Neural cell (in vitro differentiated cells): ENCODE measurements at regions not wholly inside any gene's neighbourhood (a gene's known extent, or its start where the extent isn't known, plus 50 kb on each side); places are given as distances from the start of the nearest gene placed in this dataset.

ENCODE experiments used
- H2AFZ ChIP-seq: fragments of 200-600, 300-800 bp; sonication (generic), shearing (Covaris generic); 2 replicates; pipeline ENCODE4 v1.6.0; 2014; ENCODE audit warnings: low read depth, mild to moderate bottlenecking, antibody characterized with exemption, low read length, moderate library complexity
- H3F3A ChIP-seq: fragments of 200-600 bp; shearing (Covaris generic); 2 replicates; pipeline ENCODE4 v1.6.1; 2016; ENCODE audit warnings: mild to moderate bottlenecking, moderate library complexity, mixed read lengths, antibody characterized with exemption, low read length; ENCODE audit not compliant: insufficient read depth, poor library complexity, severe bottlenecking
- H3K27ac ChIP-seq: fragments of 200-600, 300-800 bp; sonication (generic), shearing (Covaris generic); 2 replicates; pipeline ENCODE4 v1.5.1; 2014; ENCODE audit warnings: mild to moderate bottlenecking, low read length, moderate library complexity
- H3K27me3 ChIP-seq: fragments of 300-800, 200-600 bp; sonication (generic), shearing (Covaris generic); 2 replicates; pipeline ENCODE4 v1.6.0; 2014; ENCODE audit warnings: mild to moderate bottlenecking, low read depth, low read length, moderate library complexity; ENCODE audit not compliant: insufficient read depth
- H3K36me3 ChIP-seq: fragments of 300-800, 200-600 bp; sonication (generic), shearing (Covaris generic); 2 replicates; pipeline ENCODE4 v1.5.1; 2014; ENCODE audit warnings: mild to moderate bottlenecking, antibody characterized with exemption, low read length, moderate library complexity; ENCODE audit not compliant: insufficient read depth
- H3K4me2 ChIP-seq: fragments of 300-800, 200-600 bp; sonication (generic), shearing (Covaris generic); 2 replicates; pipeline ENCODE4 v1.6.0; 2014; ENCODE audit warnings: mild to moderate bottlenecking, low read length
- H3K4me3 ChIP-seq: fragments of 300-800, 200-600 bp; sonication (generic), shearing (Covaris generic); 2 replicates; pipeline ENCODE4 v1.5.1; 2014; ENCODE audit warnings: mild to moderate bottlenecking, low read length, moderate library complexity
- H3K79me2 ChIP-seq: fragments of 200-600 bp; shearing (Covaris generic); replicated peaks from 2 replicates; pipeline ENCODE4 v1.6.0; 2014; ENCODE audit warnings: mild to moderate bottlenecking, low read length, moderate library complexity; ENCODE audit not compliant: insufficient read depth
- H3K9ac ChIP-seq: fragments of 300-800, 200-600 bp; sonication (generic), shearing (Covaris generic); 2 replicates; pipeline ENCODE4 v1.6.1; 2016; ENCODE audit warnings: mild to moderate bottlenecking, low read length, mixed read lengths
- H3K9me2 ChIP-seq: fragments of 200-600 bp; shearing (Covaris generic); 2 replicates; pipeline ENCODE4 v1.6.1; 2016; ENCODE audit warnings: mild to moderate bottlenecking, low read length, mixed read lengths; ENCODE audit not compliant: insufficient read depth
- H3K9me3 ChIP-seq: fragments of 200-600, 300-800 bp; sonication (generic), shearing (Covaris generic); 2 replicates; pipeline ENCODE4 v1.6.1; 2016; ENCODE audit warnings: mild to moderate bottlenecking, mixed run types, low read length, moderate library complexity, mixed read lengths
- H4K20me1 ChIP-seq: fragments of 200-600 bp; shearing (Covaris generic); 2 replicates; pipeline ENCODE4 v1.6.1; 2016; ENCODE audit warnings: mild to moderate bottlenecking, mixed run types; ENCODE audit not compliant: insufficient read depth
- CTCF ChIP-seq: fragments of 450-650 bp; IDR thresholded peaks from 2 replicates; pipeline ENCODE4 v1.5.1; 2014; ENCODE audit warnings: antibody characterized with exemption, mild to moderate bottlenecking, moderate library complexity; ENCODE audit not compliant: poor library complexity, severe bottlenecking
- EP300 ChIP-seq: fragments of 450-650 bp; conservative IDR thresholded peaks from 2 replicates; pipeline ENCODE4 v1.6.1; 2014; ENCODE audit warnings: antibody characterized with exemption, mild to moderate bottlenecking, moderate library complexity; ENCODE audit not compliant: poor library complexity, severe bottlenecking
- EZH2 ChIP-seq: fragments of 200-600, 300-800 bp; shearing (Covaris generic), sonication (generic); IDR thresholded peaks from 2 replicates; pipeline ENCODE4 v1.6.1; 2014; ENCODE audit warnings: antibody characterized with exemption, low read length, borderline replicate concordance, mild to moderate bottlenecking; ENCODE audit not compliant: insufficient read depth, poor library complexity, severe bottlenecking
- MXI1 ChIP-seq: fragments of 450-650 bp; conservative IDR thresholded peaks from 2 replicates; pipeline ENCODE4 v1.6.1; 2014; ENCODE audit warnings: antibody characterized with exemption, mild to moderate bottlenecking; ENCODE audit not compliant: poor library complexity, severe bottlenecking
- POLR2AphosphoS5 ChIP-seq: IDR thresholded peaks from 2 replicates; pipeline ENCODE4 v1.6.1; 2012
- RAD21 ChIP-seq: fragments of 450-650 bp; conservative IDR thresholded peaks from 2 replicates; pipeline ENCODE4 v1.6.1; 2014; ENCODE audit warnings: antibody characterized with exemption, mild to moderate bottlenecking, moderate library complexity
- REST ChIP-seq: IDR thresholded peaks from 2 replicates; pipeline ENCODE4 v1.6.1; 2012; ENCODE audit warnings: borderline replicate concordance
- SMC3 ChIP-seq: fragments of 450-650 bp; conservative IDR thresholded peaks from 2 replicates; pipeline ENCODE4 v1.6.1; 2014; ENCODE audit warnings: antibody characterized with exemption, mild to moderate bottlenecking, moderate library complexity; ENCODE audit not compliant: poor library complexity
- TAF1 ChIP-seq: IDR thresholded peaks from 2 replicates; pipeline ENCODE4 v1.6.1; 2012; ENCODE audit warnings: low read depth

- no peak overlapping the region for H2AFZ ChIP-seq
- H3K9me3 ChIP-seq, result no peaks in the 10 kb centered on the region
- H3K79me2 ChIP-seq, result no peaks in the 10 kb centered on the region
- no peak for TF ChIP-seq EZH2
- no peak for TF ChIP-seq CTCF
- TF ChIP-seq TAF1, result no peak
- H3K4me2 ChIP-seq, result no peak overlapping the region
- no peaks in the 10 kb centered on the region for H3K9me2 ChIP-seq
- H4K20me1 ChIP-seq, result no peaks in the 10 kb centered on the region
- no peaks in the 10 kb centered on the region for H3K27me3 ChIP-seq
- H3K36me3 ChIP-seq, result no peaks in the 10 kb centered on the region
- no peak overlapping the region for H3K4me3 ChIP-seq
- no peak overlapping the region for H3K27ac ChIP-seq
- H3K9ac ChIP-seq, result no peak overlapping the region
- no peaks in the 10 kb centered on the region for H3F3A ChIP-seq
Measured at GRCh38 chr4:178387756-178388155, 945.5 kb upstream of the AGA start.

GRCh38 chr4:178395798-178396197 is 953.6 kb upstream of the AGA start:
- H3K27ac ChIP-seq, result no peak overlapping the region
- no peaks in the 10 kb centered on the region for H3F3A ChIP-seq
- no peaks in the 10 kb centered on the region for H3K36me3 ChIP-seq
- TF ChIP-seq SMC3, result no peak
- no peak for TF ChIP-seq CTCF
- no peak for TF ChIP-seq POLR2AphosphoS5
- TF ChIP-seq TAF1, result no peak
- TF ChIP-seq EZH2, result no peak
- TF ChIP-seq EP300, result no peak
- TF ChIP-seq REST, result no peak
- no peak for TF ChIP-seq RAD21
- TF ChIP-seq MXI1, result no peak
- H3K4me3 ChIP-seq, result no peak overlapping the region
- no peaks in the 10 kb centered on the region for H3K27me3 ChIP-seq
- no peaks in the 10 kb centered on the region for H3K9me3 ChIP-seq
- no peaks in the 10 kb centered on the region for H3K9me2 ChIP-seq
- H3K4me2 ChIP-seq, result no peak overlapping the region
- no peaks in the 10 kb centered on the region for H4K20me1 ChIP-seq
- H2AFZ ChIP-seq, result no peak overlapping the region
- H3K79me2 ChIP-seq, result no peaks in the 10 kb centered on the region
- H3K9ac ChIP-seq, result no peak overlapping the region
